Muscle of arm (tissue), 1 donor: ENCODE measurements at regions not wholly inside any gene's neighbourhood (a gene's known extent, or its start where the extent isn't known, plus 50 kb on each side); places are given as distances from the start of the nearest gene placed in this dataset.
"Not testable (repeated sequence)": the region's sequence is repeated elsewhere in the genome, so short reads cannot be mapped to it uniquely, and the experiment has no call there.

ENCODE experiments used
- DNase-seq: peaks from one replicate; pipeline ENCODE4 v3.0.0-alpha.2; 2013

- DNase-seq: no peak
Observed at GRCh38 chr17:53058031-53058430, 764.7 kb upstream of the KIF2B start.

GRCh38 chr17:53046781-53047180 lies 775.9 kb upstream of the KIF2B start:
- no peak for DNase-seq

- DNase-seq: no peak
Observed at GRCh38 chr17:53039981-53040380, 782.7 kb upstream of the KIF2B start.

- no peak for DNase-seq
Observed at GRCh38 chr17:53033297-53033696, 789.4 kb upstream of the KIF2B start.

GRCh38 chr17:53032861-53033271 lies 789.9 kb upstream of the KIF2B start:
- peak; percentile 15 for DNase-seq

GRCh38 chr17:53017227-53017626 lies 805.5 kb upstream of the KIF2B start:
- DNase-seq: no peak

- no peak for DNase-seq
Observed at GRCh38 chr17:53016085-53016484, 806.6 kb upstream of the KIF2B start.

GRCh38 chr17:53012364-53012763 lies 810.4 kb upstream of the KIF2B start:
- DNase-seq: no peak

GRCh38 chr17:53006006-53006405 lies 816.7 kb upstream of the KIF2B start:
- no peak for DNase-seq

GRCh38 chr17:53004902-53005301 lies 817.8 kb upstream of the KIF2B start:
- DNase-seq: no peak

GRCh38 chr17:52995881-52996280 lies 826.8 kb upstream of the KIF2B start:
- no peak for DNase-seq

- no peak for DNase-seq
Observed at GRCh38 chr17:52995147-52995546, 827.6 kb upstream of the KIF2B start.

- DNase-seq: no peak
Observed at GRCh38 chr17:52986056-52986662, 827.6 kb upstream of the CA10 start.

GRCh38 chr17:52982331-52982730 lies 823.8 kb upstream of the CA10 start:
- DNase-seq: no peak

- DNase-seq: no peak
Observed at GRCh38 chr17:52979921-52980320, 821.4 kb upstream of the CA10 start.

GRCh38 chr17:52965856-52966255 lies 807.3 kb upstream of the CA10 start:
- DNase-seq: no peak

GRCh38 chr17:52961751-52962150 lies 803.2 kb upstream of the CA10 start:
- not testable (repeated sequence) for DNase-seq

GRCh38 chr17:52957411-52957810 lies 798.9 kb upstream of the CA10 start:
- no peak for DNase-seq

- no peak for DNase-seq
Observed at GRCh38 chr17:52947418-52947817, 788.9 kb upstream of the CA10 start.

- DNase-seq: no peak
Observed at GRCh38 chr17:52938623-52939230, 780.2 kb upstream of the CA10 start.

GRCh38 chr17:52930581-52930980 lies 772.1 kb upstream of the CA10 start:
- DNase-seq: no peak

GRCh38 chr17:52930145-52930544 lies 771.6 kb upstream of the CA10 start:
- no peak for DNase-seq

GRCh38 chr17:52923658-52924057 lies 765.1 kb upstream of the CA10 start:
- no peak for DNase-seq

GRCh38 chr17:52899235-52899634 lies 740.7 kb upstream of the CA10 start:
- no peak for DNase-seq
